Endodermal cell (in vitro differentiated cells): ENCODE measurements at regions not wholly inside any gene's neighbourhood (a gene's known extent, or its start where the extent isn't known, plus 50 kb on each side); places are given as distances from the start of the nearest gene placed in this dataset.

Source experiments
- DNase-seq: peaks from one replicate; pipeline ENCODE4 v3.0.0-alpha.2; 2017
- H3K27ac ChIP-seq: 2 replicates; pipeline ENCODE4 v1.5.1; 2013; ENCODE audit warnings: mild to moderate bottlenecking, low read depth, low read length, moderate library complexity
- H3K27me3 ChIP-seq: 2 replicates; pipeline ENCODE4 v1.6.1; 2013; ENCODE audit warnings: mild to moderate bottlenecking, low read length, moderate library complexity; ENCODE audit not compliant: insufficient read depth, control insufficient read depth, poor library complexity, severe bottlenecking
- H3K36me3 ChIP-seq: 2 replicates; pipeline ENCODE4 v1.7.0; 2013; ENCODE audit warnings: mild to moderate bottlenecking, low read length, moderate library complexity; ENCODE audit not compliant: control insufficient read depth, insufficient read depth
- H3K4me1 ChIP-seq: one replicate; pipeline ENCODE4 v1.7.0; 2013; ENCODE audit warnings: low read length; ENCODE audit not compliant: control insufficient read depth, insufficient read depth
- H3K4me3 ChIP-seq: 2 replicates; pipeline ENCODE4 v1.5.1; 2013; ENCODE audit warnings: mild to moderate bottlenecking, low read length, moderate library complexity
- H3K9ac ChIP-seq: 2 replicates; pipeline ENCODE4 v1.6.1; 2013; ENCODE audit warnings: mild to moderate bottlenecking, low read length, moderate library complexity; ENCODE audit not compliant: poor library complexity, severe bottlenecking; ENCODE audit errors: extremely low read depth
- H3K9me3 ChIP-seq: 2 replicates; pipeline ENCODE4 v1.6.1; 2013; ENCODE audit warnings: mild to moderate bottlenecking, low read length, moderate library complexity; ENCODE audit not compliant: control insufficient read depth
- H3K27ac Mint-ChIP-seq: 2 replicates; pipeline ENCODE4 v1.8.0; 2020; ENCODE audit warnings: mixed read lengths
- H3K27me3 Mint-ChIP-seq: 2 replicates; pipeline ENCODE4 v1.8.0; 2021; ENCODE audit warnings: mild to moderate bottlenecking, mixed read lengths; ENCODE audit not compliant: insufficient read depth
- H3K36me3 Mint-ChIP-seq: 2 replicates; pipeline ENCODE4 v1.8.0; 2020; ENCODE audit warnings: low read depth, mixed read lengths
- H3K4me1 Mint-ChIP-seq: 2 replicates; pipeline ENCODE4 v1.8.0; 2020; ENCODE audit warnings: mixed read lengths
- H3K4me3 Mint-ChIP-seq: 2 replicates; pipeline ENCODE4 v1.8.0; 2020; ENCODE audit warnings: mild to moderate bottlenecking, moderate library complexity, mixed read lengths
- H3K9me3 Mint-ChIP-seq: 2 replicates; pipeline ENCODE4 v1.8.0; 2020; ENCODE audit warnings: mild to moderate bottlenecking, mixed read lengths
- CTCF ChIP-seq: fragments of 200-600 bp; sonication (generic); conservative IDR thresholded peaks from 2 replicates; pipeline ENCODE4 v1.5.0; 2021; ENCODE audit warnings: antibody characterized with exemption, mild to moderate bottlenecking
- WGBS, 2 experiments: methylation state at CpG; one replicate each; pipeline versions ENCODE4 v1.1.5 to v1.1.7; 2013; ENCODE audit warnings: missing lambda C conversion rate in 2 of 2, mixed read lengths in 1 of 2; ENCODE audit not compliant: insufficient coverage in 1 of 2, insufficient read length in 1 of 2; 5-methylcytosine and 5-hydroxymethylcytosine counted together

- no peak for DNase-seq
- Histone ChIP-seq H3K9ac (no peak overlapping the region), H3K27ac (no peak overlapping the region), H3K27me3 (no peaks in the 10 kb centered on the region), H3K9me3 (no peaks in the 10 kb centered on the region), H3K4me1 (peaks cover 3% of the 10 kb centered on the region), H3K36me3 (peaks cover 1% of the 10 kb centered on the region), H3K4me3 (no peak overlapping the region)
- no peak overlapping the region for H3K4me3 Mint-ChIP-seq
- peaks cover 43% of the 10 kb centered on the region for H3K4me1 Mint-ChIP-seq
- H3K27ac Mint-ChIP-seq, result no peak overlapping the region
- H3K36me3 Mint-ChIP-seq, result no peaks in the 10 kb centered on the region
- no peaks in the 10 kb centered on the region for H3K27me3 Mint-ChIP-seq
- TF ChIP-seq CTCF, result no peak
- WGBS, 2 experiments, result 82 to 87% methylated on average over 3 to 7 of the region's 7 CpGs
- H3K9me3 Mint-ChIP-seq, result no peaks in the 10 kb centered on the region
Observed at GRCh38 chr4:56247646-56248045, 139.6 kb downstream of the AASDH start.

GRCh38 chr4:56246233-56246610, 141.1 kb downstream of the AASDH start:
- Mint-ChIP-seq H3K36me3 (no peaks in the 10 kb centered on the region), H3K4me1 (peaks cover 36% of the 10 kb centered on the region), H3K27ac (no peak overlapping the region), H3K9me3 (no peaks in the 10 kb centered on the region), H3K4me3 (no peak overlapping the region), H3K27me3 (no peaks in the 10 kb centered on the region)
- 87 to 100% methylated on average over 2 to 3 of the region's 3 CpGs for WGBS, 2 experiments
- no peaks in the 10 kb centered on the region for H3K27me3 ChIP-seq
- no peaks in the 10 kb centered on the region for H3K4me1 ChIP-seq
- no peak overlapping the region for H3K27ac ChIP-seq
- DNase-seq, result no peak
- no peak overlapping the region for H3K9ac ChIP-seq
- H3K9me3 ChIP-seq, result no peaks in the 10 kb centered on the region
- H3K4me3 ChIP-seq, result no peak overlapping the region
- no peak for TF ChIP-seq CTCF
- H3K36me3 ChIP-seq, result no peaks in the 10 kb centered on the region

GRCh38 chr4:56245547-56246232, 141.6 kb downstream of the AASDH start:
- H3K27ac ChIP-seq, result no peak overlapping the region
- 72 to 100% methylated on average over 1 to 2 of the region's 2 CpGs for WGBS, 2 experiments
- Mint-ChIP-seq H3K27ac (no peak overlapping the region), H3K27me3 (no peaks in the 10 kb centered on the region), H3K4me3 (no peak overlapping the region), H3K4me1 (peaks cover 31% of the 10 kb centered on the region), H3K36me3 (no peaks in the 10 kb centered on the region), H3K9me3 (no peaks in the 10 kb centered on the region)
- DNase-seq, result no peak
- no peaks in the 10 kb centered on the region for H3K4me1 ChIP-seq
- H3K4me3 ChIP-seq, result no peak overlapping the region
- no peaks in the 10 kb centered on the region for H3K9me3 ChIP-seq
- no peaks in the 10 kb centered on the region for H3K36me3 ChIP-seq
- H3K27me3 ChIP-seq, result no peaks in the 10 kb centered on the region
- no peak overlapping the region for H3K9ac ChIP-seq
- TF ChIP-seq CTCF, result no peak
